Medulla oblongata (tissue), 1 donor: ENCODE measurements at regions not wholly inside any gene's neighbourhood (a gene's known extent, or its start where the extent isn't known, plus 50 kb on each side); places are given as distances from the start of the nearest gene placed in this dataset.
A peak's percentile ranks its signal among the peaks of the same experiment; 100 is the strongest.

Experiments
- DNase-seq: peaks from one replicate; pipeline ENCODE4 v3.0.0-alpha.2; 2015; ENCODE audit errors: extremely low spot score

GRCh38 chr11:92789761-92790160 lies 179.7 kb upstream of the MTNR1B start:
- no peak for DNase-seq

GRCh38 chr11:92790366-92790765 lies 179.1 kb upstream of the MTNR1B start:
- DNase-seq, result no peak

GRCh38 chr11:92790926-92791616 lies 178.4 kb upstream of the MTNR1B start:
- no peak for DNase-seq

- no peak for DNase-seq
These were observed 177.6 kb upstream of the MTNR1B start for GRCh38 chr11:92791886-92792285.

GRCh38 chr11:92793189-92793588 lies 176.3 kb upstream of the MTNR1B start:
- no peak for DNase-seq

GRCh38 chr11:92794783-92795182 lies 174.7 kb upstream of the MTNR1B start:
- no peak for DNase-seq

- DNase-seq, result no peak
These were observed 172.7 kb upstream of the MTNR1B start for GRCh38 chr11:92796744-92797143.

- no peak for DNase-seq
These were observed 171.6 kb upstream of the MTNR1B start for GRCh38 chr11:92797874-92798273.

GRCh38 chr11:92801685-92802084 lies 167.8 kb upstream of the MTNR1B start:
- no peak for DNase-seq

- DNase-seq, result no peak
These were observed 166.8 kb upstream of the MTNR1B start for GRCh38 chr11:92802644-92803043.

GRCh38 chr11:92803391-92803790 lies 166.1 kb upstream of the MTNR1B start:
- no peak for DNase-seq

- no peak for DNase-seq
These were observed 165.0 kb upstream of the MTNR1B start for GRCh38 chr11:92804388-92804966.

- no peak for DNase-seq
These were observed 161.4 kb upstream of the MTNR1B start for GRCh38 chr11:92808022-92808421.

GRCh38 chr11:92810423-92811064 lies 158.9 kb upstream of the MTNR1B start:
- DNase-seq, result no peak

- DNase-seq, result no peak
These were observed 158.1 kb upstream of the MTNR1B start for GRCh38 chr11:92811341-92811740.

GRCh38 chr11:92812841-92813240 lies 156.6 kb upstream of the MTNR1B start:
- DNase-seq, result no peak

- DNase-seq, result no peak
These were observed 149.6 kb upstream of the MTNR1B start for GRCh38 chr11:92819830-92820229.

GRCh38 chr11:92820860-92821259 lies 148.6 kb upstream of the MTNR1B start:
- DNase-seq, result no peak

GRCh38 chr11:92822410-92822809 lies 147.0 kb upstream of the MTNR1B start:
- DNase-seq, result no peak

GRCh38 chr11:92826136-92826535 lies 143.3 kb upstream of the MTNR1B start:
- DNase-seq, result no peak

GRCh38 chr11:92826603-92827002 lies 142.8 kb upstream of the MTNR1B start:
- DNase-seq, result no peak

- peak; percentile 13 for DNase-seq
These were observed 142.3 kb upstream of the MTNR1B start for GRCh38 chr11:92827132-92827531.

GRCh38 chr11:92828556-92828955 lies 140.9 kb upstream of the MTNR1B start:
- DNase-seq, result peak; percentile 14
